Adrenal gland (tissue), 5 donors: ENCODE measurements at regions not wholly inside any gene's neighbourhood (a gene's known extent, or its start where the extent isn't known, plus 50 kb on each side); places are given as distances from the start of the nearest gene placed in this dataset.

Experiments used
- POLR2A ChIP-seq, 2 donors: fragments of 450-650 bp; IDR thresholded peaks; one replicate each; pipeline ENCODE4 v1.6.1; 2017; ENCODE audit warnings: antibody characterized with exemption in 2 of 2, mild to moderate bottlenecking in 2 of 2, moderate library complexity in 1 of 2
- TF ChIP-seq, protein P1 (sequence below), 6 experiments: fragments of 450-650 bp in 4 of 6; fragments of 200-600 bp in 2 of 6; sonication (generic) in 1 of 6; IDR thresholded peaks; 1 replicate in 5 of 6; 2 replicates in 1 of 6; pipeline versions ENCODE4 v1.5.1 to v1.8.0; 2016 to 2021; ENCODE audit warnings: antibody characterized with exemption in 6 of 6, mild to moderate bottlenecking in 2 of 6, moderate library complexity in 1 of 6
- donor health status: DM: no; HTN: no; CAD: no.

DNA sequence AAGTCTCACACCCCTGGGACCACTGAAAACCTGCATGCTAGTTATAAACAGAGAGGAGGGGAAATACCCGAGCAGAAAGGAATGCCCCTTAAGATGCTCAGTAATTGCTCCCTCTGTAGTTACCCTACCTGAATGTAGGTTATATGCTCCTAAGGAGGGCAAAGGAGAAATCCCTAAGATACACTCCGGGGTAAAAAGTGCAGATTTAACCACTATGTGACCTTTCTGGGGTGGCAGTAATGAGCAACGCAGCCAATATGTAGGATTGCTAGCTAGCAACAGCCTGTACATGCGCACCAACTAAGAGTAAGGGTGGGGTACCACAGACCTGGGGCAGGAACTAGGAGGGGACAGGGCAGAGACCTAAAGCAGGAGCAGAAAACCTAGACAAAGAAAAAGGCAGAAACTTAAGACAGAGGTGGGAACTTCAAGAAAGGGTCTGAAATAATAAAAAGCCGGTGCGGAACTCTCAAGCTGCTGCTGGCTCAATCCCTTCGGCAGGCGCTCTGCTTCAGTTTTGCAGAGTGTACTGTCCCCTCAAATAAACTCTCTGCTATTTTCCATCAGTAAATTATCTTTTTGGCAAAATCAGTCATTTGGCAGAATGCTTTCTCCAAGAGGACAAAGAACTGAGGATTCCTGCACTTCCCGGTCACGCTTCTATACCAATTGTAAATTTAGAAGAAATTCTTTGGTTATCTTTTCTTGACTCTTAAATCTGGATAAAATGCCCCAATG, 823.8 kb downstream of the CDH11 start:
- TF ChIP-seq, protein P1, sequence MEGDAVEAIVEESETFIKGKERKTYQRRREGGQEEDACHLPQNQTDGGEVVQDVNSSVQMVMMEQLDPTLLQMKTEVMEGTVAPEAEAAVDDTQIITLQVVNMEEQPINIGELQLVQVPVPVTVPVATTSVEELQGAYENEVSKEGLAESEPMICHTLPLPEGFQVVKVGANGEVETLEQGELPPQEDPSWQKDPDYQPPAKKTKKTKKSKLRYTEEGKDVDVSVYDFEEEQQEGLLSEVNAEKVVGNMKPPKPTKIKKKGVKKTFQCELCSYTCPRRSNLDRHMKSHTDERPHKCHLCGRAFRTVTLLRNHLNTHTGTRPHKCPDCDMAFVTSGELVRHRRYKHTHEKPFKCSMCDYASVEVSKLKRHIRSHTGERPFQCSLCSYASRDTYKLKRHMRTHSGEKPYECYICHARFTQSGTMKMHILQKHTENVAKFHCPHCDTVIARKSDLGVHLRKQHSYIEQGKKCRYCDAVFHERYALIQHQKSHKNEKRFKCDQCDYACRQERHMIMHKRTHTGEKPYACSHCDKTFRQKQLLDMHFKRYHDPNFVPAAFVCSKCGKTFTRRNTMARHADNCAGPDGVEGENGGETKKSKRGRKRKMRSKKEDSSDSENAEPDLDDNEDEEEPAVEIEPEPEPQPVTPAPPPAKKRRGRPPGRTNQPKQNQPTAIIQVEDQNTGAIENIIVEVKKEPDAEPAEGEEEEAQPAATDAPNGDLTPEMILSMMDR (IDR thresholded peaks at IDR 0.05) = no peak
- no peak for TF ChIP-seq POLR2A (IDR thresholded peaks at IDR 0.05)
